C4-2B (cell line): ENCODE measurements at regions not wholly inside any gene's neighbourhood (a gene's known extent, or its start where the extent isn't known, plus 50 kb on each side); places are given as distances from the start of the nearest gene placed in this dataset.

Experiments used
- ZFX ChIP-seq: fragments of 450-650 bp; IDR thresholded peaks from 2 replicates; pipeline ENCODE4 v1.6.1; 2017
- TF ChIP-seq, protein P1 (sequence below): fragments of 450-650 bp; conservative IDR thresholded peaks from 2 replicates; pipeline ENCODE4 v1.5.1; 2017; ENCODE audit warnings: mild to moderate bottlenecking

DNA sequence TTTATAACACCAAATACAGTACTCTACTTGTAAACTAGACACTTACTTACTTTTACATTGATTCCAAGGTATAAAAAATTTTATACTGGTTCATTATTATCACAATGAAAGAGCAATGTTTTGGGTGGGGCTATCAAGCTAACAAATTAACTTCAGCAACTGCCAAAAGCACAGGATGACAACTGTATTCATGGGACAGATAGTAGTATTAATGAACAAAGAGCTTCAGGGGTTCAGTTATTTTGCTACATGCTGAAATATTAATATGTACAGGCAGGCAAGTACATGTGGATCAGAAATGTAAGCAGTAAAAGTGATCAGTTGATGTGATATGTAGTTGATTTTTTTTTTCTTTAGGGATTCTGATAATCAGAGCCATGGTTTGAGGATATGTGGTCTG lies 112.9 kb downstream of the NAA11 start:
- TF ChIP-seq, protein P1, sequence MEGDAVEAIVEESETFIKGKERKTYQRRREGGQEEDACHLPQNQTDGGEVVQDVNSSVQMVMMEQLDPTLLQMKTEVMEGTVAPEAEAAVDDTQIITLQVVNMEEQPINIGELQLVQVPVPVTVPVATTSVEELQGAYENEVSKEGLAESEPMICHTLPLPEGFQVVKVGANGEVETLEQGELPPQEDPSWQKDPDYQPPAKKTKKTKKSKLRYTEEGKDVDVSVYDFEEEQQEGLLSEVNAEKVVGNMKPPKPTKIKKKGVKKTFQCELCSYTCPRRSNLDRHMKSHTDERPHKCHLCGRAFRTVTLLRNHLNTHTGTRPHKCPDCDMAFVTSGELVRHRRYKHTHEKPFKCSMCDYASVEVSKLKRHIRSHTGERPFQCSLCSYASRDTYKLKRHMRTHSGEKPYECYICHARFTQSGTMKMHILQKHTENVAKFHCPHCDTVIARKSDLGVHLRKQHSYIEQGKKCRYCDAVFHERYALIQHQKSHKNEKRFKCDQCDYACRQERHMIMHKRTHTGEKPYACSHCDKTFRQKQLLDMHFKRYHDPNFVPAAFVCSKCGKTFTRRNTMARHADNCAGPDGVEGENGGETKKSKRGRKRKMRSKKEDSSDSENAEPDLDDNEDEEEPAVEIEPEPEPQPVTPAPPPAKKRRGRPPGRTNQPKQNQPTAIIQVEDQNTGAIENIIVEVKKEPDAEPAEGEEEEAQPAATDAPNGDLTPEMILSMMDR: no peak
- no peak for TF ChIP-seq ZFX
